ENCODE measurements at regions not wholly inside any gene's neighbourhood (a gene's known extent, or its start where the extent isn't known, plus 50 kb on each side); places are given as distances from the start of the nearest gene placed in this dataset.

DNA sequence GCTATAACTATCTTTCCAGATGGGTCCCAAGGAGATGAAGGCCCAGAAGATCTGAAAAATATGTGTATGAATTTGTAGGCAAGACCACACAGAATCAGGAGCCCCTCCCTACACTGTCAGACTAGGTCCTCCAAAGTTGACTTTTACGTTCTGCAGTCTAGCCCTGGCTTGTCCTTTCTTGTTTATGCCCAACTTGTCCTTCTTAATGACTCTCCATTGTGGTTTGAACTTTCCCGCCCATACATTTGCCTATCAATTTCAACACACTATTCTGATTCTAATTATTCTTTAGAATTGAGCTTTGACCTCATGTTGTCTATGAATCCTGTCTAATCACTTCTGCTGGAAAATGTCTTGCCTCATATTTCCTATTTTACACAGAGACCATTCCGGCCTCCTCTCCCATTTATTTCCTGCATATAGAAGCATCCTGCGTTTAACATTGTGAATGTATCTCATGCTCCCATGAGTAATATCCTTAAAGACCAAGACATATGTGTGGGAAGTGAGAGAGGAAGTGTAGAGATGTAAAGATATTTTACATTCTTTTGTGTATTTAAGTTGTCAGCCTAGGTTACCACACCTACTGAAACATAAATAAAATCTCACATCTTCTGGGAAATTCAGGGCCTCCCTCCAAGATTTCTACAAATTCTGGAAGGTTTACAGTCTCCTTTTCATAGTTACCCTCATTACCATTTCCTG is 348.3 kb downstream of the BCKDHB start:
- TF ChIP-seq CTCF (IDR thresholded peaks at IDR 0.05; ENCODE audit: borderline replicate concordance, insufficient read depth, low read depth, low read length), result no peak
- H3K4me3 ChIP-seq (ENCODE audit: low read depth, low read length), result no peak overlapping the region

DNA sequence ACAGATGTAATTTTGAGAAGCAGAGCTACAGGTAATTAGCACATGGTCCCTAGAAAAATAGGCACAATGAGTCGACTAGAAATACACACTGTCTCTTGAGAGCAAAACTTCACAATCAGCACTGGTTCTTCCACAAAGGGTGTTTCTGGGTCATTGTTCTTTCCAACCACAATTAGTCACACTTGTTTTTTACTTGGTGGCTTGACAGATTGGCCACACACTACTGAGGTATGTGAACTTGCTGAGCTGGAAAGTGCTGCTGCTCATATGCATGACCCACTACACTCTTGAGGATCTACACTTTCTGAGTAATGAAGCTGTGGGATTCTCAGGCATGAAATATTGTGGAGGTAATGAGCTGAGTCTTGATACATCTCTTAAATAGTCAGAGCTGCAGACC is 347.7 kb downstream of the BCKDHB start:
- TF ChIP-seq CTCF (IDR thresholded peaks at IDR 0.05; ENCODE audit: borderline replicate concordance, insufficient read depth, low read depth, low read length), result no peak
- H3K4me3 ChIP-seq (ENCODE audit: low read depth, low read length), result no peak overlapping the region

GRCh38 chr6:80449726-80450125 is 343.3 kb downstream of the BCKDHB start:
- no peak for TF ChIP-seq CTCF (IDR thresholded peaks at IDR 0.05; ENCODE audit: borderline replicate concordance, insufficient read depth, low read depth, low read length)
- H3K4me3 ChIP-seq (ENCODE audit: low read depth, low read length), result no peak overlapping the region

DNA sequence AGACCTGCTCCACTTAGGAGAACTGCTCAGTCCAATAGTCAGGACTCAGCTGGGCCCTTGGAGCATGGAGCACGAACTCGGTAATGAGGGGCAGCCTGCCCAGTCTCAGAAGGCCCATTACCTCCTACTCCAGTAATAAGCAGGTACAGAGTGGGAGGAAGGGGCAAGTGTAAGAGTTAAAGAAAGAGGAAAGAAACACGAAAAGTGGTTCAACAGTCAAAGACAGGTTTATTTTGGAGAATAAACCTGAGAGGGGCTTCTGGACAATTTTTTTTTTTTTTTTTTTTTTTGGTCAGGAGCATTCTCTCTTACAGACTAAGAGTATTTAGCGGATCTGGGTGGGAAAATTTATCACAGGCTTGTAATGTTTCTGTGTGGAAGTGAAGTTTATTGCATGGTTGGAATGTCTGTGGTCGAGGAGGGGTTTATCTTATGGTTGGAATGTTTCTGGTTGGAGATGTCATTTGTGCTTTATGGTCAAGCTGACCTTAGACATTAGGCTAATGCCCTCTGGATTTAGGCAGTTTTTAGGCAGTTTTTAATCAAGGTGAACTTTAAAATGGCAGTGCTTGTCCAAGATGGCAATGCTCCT is 340.1 kb downstream of the BCKDHB start:
- TF ChIP-seq CTCF (IDR thresholded peaks at IDR 0.05; ENCODE audit: borderline replicate concordance, insufficient read depth, low read depth, low read length), result no peak
- H3K4me3 ChIP-seq (ENCODE audit: low read depth, low read length), result no peak overlapping the region

DNA sequence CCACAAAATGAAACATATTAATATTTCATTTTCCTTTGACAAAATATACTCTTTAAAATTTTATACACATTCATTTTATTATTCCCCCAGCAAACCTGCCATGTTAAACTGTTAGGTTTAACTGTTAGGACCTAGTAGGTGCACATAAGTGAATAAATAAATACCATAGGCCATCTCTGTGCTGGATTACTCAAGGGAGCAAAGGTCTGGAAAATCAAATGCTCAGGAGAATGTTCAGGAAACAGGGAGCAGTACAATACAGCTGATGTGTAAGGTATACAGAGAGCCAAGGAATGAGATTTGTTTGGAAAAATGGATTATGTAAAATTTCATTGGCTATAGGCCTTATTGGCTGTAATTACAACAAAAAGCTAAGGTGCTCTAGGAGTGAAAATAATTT is 339.3 kb downstream of the BCKDHB start:
- TF ChIP-seq CTCF (IDR thresholded peaks at IDR 0.05; ENCODE audit: borderline replicate concordance, insufficient read depth, low read depth, low read length), result no peak
- no peak overlapping the region for H3K4me3 ChIP-seq (ENCODE audit: low read depth, low read length)

- H3K4me3 ChIP-seq (ENCODE audit: low read depth, low read length), result no peak overlapping the region
- TF ChIP-seq CTCF (IDR thresholded peaks at IDR 0.05; ENCODE audit: borderline replicate concordance, insufficient read depth, low read depth, low read length), result no peak
Measured at GRCh38 chr6:80442366-80442765, 335.9 kb downstream of the BCKDHB start.

DNA sequence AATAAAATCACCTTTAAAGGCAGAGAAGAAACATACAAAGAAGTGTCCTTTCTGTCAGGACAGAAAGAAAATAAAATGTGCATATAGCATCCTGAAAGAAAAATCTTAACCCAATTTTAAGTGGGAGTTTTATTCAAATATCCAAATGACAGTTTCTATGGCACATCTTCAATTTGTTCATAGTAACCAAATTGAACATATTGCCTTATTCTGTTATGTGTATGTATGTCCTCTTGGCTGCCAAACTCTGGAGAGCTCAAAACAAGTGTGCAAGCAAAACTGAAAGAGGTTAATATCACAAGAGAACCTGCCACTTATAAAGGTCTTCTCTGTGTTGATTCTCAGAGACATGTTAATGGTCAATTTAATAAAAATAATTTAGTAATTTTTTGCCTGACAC is 334.7 kb downstream of the BCKDHB start:
- TF ChIP-seq CTCF (IDR thresholded peaks at IDR 0.05; ENCODE audit: borderline replicate concordance, insufficient read depth, low read depth, low read length), result no peak
- H3K4me3 ChIP-seq (ENCODE audit: low read depth, low read length), result no peak overlapping the region
